Nephron (organoid): ENCODE measurements at regions not wholly inside any gene's neighbourhood (a gene's known extent, or its start where the extent isn't known, plus 50 kb on each side); places are given as distances from the start of the nearest gene placed in this dataset.

ENCODE experiments used
- H3K27ac Mint-ChIP-seq, 3 experiments: 2 replicates each; pipeline ENCODE4 v1.8.0; 2020; ENCODE audit warnings: mixed read lengths in 3 of 3, mild to moderate bottlenecking in 2 of 3, moderate library complexity in 1 of 3
- H3K27me3 Mint-ChIP-seq: 2 replicates; pipeline ENCODE4 v1.8.0; 2021; ENCODE audit warnings: low read depth, mild to moderate bottlenecking, moderate library complexity, mixed read lengths
- H3K36me3 Mint-ChIP-seq: 2 replicates; pipeline ENCODE4 v1.8.0; 2020; ENCODE audit warnings: low read depth, mixed read lengths
- H3K4me1 Mint-ChIP-seq: 2 replicates; pipeline ENCODE4 v1.8.0; 2020; ENCODE audit warnings: mixed read lengths
- H3K4me3 Mint-ChIP-seq, 3 experiments: 2 replicates each; pipeline ENCODE4 v1.8.0; 2020; ENCODE audit warnings: mild to moderate bottlenecking in 3 of 3, mixed read lengths in 3 of 3, moderate library complexity in 2 of 3
- H3K9me3 Mint-ChIP-seq: 2 replicates; pipeline ENCODE4 v1.8.0; 2020; ENCODE audit warnings: mixed read lengths
- TF ChIP-seq, protein P1 (sequence below), 3 experiments: fragments of 200-600 bp; sonication (generic); IDR thresholded peaks; one replicate each; pipeline ENCODE4 v1.5.0; 2021; ENCODE audit warnings: antibody characterized with exemption in 3 of 3; ENCODE audit not compliant: unreplicated experiment in 3 of 3

- no peaks in the 10 kb centered on the region for H3K9me3 Mint-ChIP-seq
- TF ChIP-seq, protein P1, sequence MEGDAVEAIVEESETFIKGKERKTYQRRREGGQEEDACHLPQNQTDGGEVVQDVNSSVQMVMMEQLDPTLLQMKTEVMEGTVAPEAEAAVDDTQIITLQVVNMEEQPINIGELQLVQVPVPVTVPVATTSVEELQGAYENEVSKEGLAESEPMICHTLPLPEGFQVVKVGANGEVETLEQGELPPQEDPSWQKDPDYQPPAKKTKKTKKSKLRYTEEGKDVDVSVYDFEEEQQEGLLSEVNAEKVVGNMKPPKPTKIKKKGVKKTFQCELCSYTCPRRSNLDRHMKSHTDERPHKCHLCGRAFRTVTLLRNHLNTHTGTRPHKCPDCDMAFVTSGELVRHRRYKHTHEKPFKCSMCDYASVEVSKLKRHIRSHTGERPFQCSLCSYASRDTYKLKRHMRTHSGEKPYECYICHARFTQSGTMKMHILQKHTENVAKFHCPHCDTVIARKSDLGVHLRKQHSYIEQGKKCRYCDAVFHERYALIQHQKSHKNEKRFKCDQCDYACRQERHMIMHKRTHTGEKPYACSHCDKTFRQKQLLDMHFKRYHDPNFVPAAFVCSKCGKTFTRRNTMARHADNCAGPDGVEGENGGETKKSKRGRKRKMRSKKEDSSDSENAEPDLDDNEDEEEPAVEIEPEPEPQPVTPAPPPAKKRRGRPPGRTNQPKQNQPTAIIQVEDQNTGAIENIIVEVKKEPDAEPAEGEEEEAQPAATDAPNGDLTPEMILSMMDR (IDR thresholded peaks at IDR 0.05; ENCODE audit: unreplicated experiment in 3 of 3): no peak
- H3K27ac Mint-ChIP-seq: no peak overlapping the region
- no peaks in the 10 kb centered on the region for H3K4me1 Mint-ChIP-seq
- H3K4me3 Mint-ChIP-seq: no peak overlapping the region
- no peaks in the 10 kb centered on the region for H3K27me3 Mint-ChIP-seq
- no peaks in the 10 kb centered on the region for H3K36me3 Mint-ChIP-seq
These were observed 649.9 kb upstream of the FOXG1 start for GRCh38 chr14:28116716-28117115.

DNA sequence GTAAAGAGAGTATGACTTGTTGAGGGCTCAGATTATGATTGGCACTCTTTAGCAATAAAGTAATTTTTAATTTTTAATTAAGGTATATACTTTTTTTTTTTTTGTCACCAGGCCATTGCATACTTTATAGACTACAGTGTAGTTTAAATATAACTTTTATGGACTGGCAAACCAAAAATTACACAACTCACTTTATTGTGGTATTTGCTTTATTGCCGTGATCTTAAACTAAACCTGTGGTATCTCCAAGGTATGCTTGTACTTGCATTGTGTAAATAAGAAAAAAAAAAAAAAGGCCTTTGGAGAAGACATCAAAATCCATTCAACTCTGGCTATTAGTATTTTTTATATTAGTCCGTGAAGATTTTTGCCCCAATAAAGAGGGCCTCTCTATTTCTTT, 646.7 kb upstream of the FOXG1 start:
- no peaks in the 10 kb centered on the region for H3K27me3 Mint-ChIP-seq
- TF ChIP-seq, protein P1 (IDR thresholded peaks at IDR 0.05; ENCODE audit: unreplicated experiment in 3 of 3): no peak
- no peak overlapping the region for H3K4me3 Mint-ChIP-seq
- no peak overlapping the region for H3K27ac Mint-ChIP-seq
- H3K36me3 Mint-ChIP-seq: no peaks in the 10 kb centered on the region
- H3K4me1 Mint-ChIP-seq: no peaks in the 10 kb centered on the region
- no peaks in the 10 kb centered on the region for H3K9me3 Mint-ChIP-seq

- Mint-ChIP-seq H3K27me3 (no peaks in the 10 kb centered on the region), H3K4me1 (no peaks in the 10 kb centered on the region), H3K9me3 (no peaks in the 10 kb centered on the region), H3K27ac (no peak overlapping the region), H3K4me3 (no peak overlapping the region), H3K36me3 (no peaks in the 10 kb centered on the region)
- TF ChIP-seq, protein P1 (IDR thresholded peaks at IDR 0.05; ENCODE audit: unreplicated experiment in 3 of 3): no peak
These were observed 646.2 kb upstream of the FOXG1 start for GRCh38 chr14:28120391-28120790.

DNA sequence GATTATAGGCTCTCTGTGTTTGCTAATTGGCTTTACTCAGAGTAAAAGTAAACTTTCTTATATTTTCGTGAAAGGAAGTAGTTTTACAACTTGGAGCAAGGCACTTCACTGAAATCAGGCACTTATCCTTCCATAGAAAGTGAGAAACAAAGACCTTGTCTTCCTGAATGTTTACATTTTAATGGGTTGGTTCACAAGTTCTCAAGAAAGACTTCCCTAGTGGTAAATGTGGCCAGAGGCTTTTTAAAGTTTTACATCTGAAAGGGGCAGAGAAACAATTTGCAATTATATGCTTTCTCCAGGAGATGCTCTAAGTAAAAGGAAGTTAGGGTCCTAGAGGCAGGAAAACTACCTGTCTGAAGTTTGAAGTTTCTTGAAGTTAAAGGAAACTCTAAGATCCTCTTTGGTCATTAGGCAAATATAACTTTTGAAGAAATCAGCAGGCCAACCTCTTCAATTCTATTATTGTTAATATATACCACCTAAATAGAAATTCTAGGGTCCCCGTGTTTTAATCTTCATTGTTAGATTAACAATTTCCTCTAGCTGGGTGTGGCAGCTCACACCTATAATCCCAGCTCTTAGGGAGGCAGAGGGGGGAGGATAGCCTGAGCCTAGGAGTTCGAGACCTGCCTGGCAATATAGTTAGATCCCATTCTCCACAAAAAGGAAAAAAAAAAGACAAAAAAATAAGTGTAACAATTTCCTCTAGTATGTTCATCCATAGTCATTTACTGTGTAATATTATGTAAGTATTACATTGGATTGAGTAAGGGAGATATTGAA, 644.9 kb upstream of the FOXG1 start:
- TF ChIP-seq, protein P1 (IDR thresholded peaks at IDR 0.05; ENCODE audit: unreplicated experiment in 3 of 3): no peak
- Mint-ChIP-seq H3K4me3 (no peak overlapping the region), H3K36me3 (no peaks in the 10 kb centered on the region), H3K27me3 (no peaks in the 10 kb centered on the region), H3K9me3 (no peaks in the 10 kb centered on the region), H3K4me1 (no peaks in the 10 kb centered on the region), H3K27ac (no peak overlapping the region)

DNA sequence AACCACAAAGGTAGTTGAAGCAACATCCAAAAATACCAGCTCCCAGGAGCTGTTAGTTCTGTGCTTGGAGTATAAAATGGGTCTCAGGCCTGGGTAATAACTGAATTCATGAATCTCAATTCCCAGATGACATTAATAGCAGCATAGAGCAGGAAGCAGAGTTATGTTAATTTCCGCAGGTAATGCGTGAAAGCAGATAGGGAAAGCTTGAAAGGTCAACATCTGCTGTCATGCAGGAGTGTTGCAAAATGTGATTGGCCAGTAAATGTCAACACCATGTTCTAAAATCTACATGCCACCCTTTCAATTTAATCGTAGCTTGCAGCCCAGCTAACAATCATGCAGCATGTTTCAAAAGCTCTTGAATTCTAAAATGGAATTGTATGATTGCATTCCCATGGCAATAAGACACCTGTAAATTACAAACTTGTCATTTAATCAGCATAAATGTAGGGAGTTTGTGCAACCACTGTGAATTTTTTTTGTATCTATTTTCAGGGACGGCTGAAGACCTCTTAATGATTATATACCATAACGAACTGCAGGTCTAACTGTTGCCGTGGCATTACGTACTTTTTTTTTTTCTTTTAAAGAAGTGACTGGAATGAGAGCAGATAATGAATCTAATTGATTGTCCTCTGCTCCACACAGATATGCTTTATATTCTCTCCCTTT, 635.8 kb upstream of the FOXG1 start:
- Mint-ChIP-seq H3K9me3 (no peaks in the 10 kb centered on the region), H3K36me3 (no peaks in the 10 kb centered on the region), H3K4me1 (no peaks in the 10 kb centered on the region), H3K27ac (no peak overlapping the region), H3K4me3 (no peak overlapping the region), H3K27me3 (no peaks in the 10 kb centered on the region)
- TF ChIP-seq, protein P1 (IDR thresholded peaks at IDR 0.05; ENCODE audit: unreplicated experiment in 3 of 3): no peak
